ENCODE measurements at regions not wholly inside any gene's neighbourhood (a gene's known extent, or its start where the extent isn't known, plus 50 kb on each side); places are given as distances from the start of the nearest gene placed in this dataset.

DNA sequence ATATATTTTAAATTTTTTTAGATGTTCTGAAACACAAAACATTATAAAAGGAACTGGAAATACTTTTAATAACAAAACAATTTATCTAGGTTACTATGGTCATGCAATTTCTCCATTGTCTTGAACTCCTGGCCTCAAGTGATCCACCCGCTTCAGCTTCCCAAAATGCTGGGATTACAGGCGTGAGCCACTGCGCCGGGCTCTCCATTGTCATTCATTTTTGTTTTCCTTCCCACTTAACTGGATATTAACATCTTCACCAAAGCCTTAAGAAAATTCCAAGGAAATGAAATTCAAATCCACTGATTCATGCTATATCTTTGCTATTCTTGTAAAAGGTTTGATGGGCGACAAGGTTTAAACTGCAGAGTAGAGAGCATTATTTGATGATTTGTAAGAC lies 279.5 kb upstream of the PKN2 start:
- H3K9me3 ChIP-seq (ENCODE audit: low read length) = no peaks in the 10 kb centered on the region
- H3K27me3 ChIP-seq (ENCODE audit: insufficient read depth, low read length) = no peaks in the 10 kb centered on the region
- H3F3A ChIP-seq (ENCODE audit: insufficient read depth, low read length) = no peaks in the 10 kb centered on the region
- H3K9me2 ChIP-seq (ENCODE audit: low read depth, low read length) = no peaks in the 10 kb centered on the region
- H3K4me1 ChIP-seq (ENCODE audit: insufficient read depth, low read length, severe bottlenecking) = no peaks in the 10 kb centered on the region
- H3K9ac ChIP-seq (ENCODE audit: low read length) = no peak overlapping the region
- no peak overlapping the region for H3K4me3 ChIP-seq (ENCODE audit: low read depth, low read length, poor library complexity, severe bottlenecking)
- no peak overlapping the region for H2AFZ ChIP-seq (ENCODE audit: low read length)
- H3K4me2 ChIP-seq (ENCODE audit: low read length) = no peak overlapping the region
- no peak overlapping the region for H3K27ac ChIP-seq (ENCODE audit: low read depth, low read length, poor library complexity, severe bottlenecking)
- no peaks in the 10 kb centered on the region for H3K36me3 ChIP-seq (ENCODE audit: insufficient read depth, low read length)
- no peaks in the 10 kb centered on the region for H4K20me1 ChIP-seq (ENCODE audit: insufficient read depth, low read length)
- H3K79me2 ChIP-seq (ENCODE audit: insufficient read depth, low read length) = no peaks in the 10 kb centered on the region
- TF ChIP-seq, protein P1, sequence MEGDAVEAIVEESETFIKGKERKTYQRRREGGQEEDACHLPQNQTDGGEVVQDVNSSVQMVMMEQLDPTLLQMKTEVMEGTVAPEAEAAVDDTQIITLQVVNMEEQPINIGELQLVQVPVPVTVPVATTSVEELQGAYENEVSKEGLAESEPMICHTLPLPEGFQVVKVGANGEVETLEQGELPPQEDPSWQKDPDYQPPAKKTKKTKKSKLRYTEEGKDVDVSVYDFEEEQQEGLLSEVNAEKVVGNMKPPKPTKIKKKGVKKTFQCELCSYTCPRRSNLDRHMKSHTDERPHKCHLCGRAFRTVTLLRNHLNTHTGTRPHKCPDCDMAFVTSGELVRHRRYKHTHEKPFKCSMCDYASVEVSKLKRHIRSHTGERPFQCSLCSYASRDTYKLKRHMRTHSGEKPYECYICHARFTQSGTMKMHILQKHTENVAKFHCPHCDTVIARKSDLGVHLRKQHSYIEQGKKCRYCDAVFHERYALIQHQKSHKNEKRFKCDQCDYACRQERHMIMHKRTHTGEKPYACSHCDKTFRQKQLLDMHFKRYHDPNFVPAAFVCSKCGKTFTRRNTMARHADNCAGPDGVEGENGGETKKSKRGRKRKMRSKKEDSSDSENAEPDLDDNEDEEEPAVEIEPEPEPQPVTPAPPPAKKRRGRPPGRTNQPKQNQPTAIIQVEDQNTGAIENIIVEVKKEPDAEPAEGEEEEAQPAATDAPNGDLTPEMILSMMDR (IDR thresholded peaks at IDR 0.05; ENCODE audit: low read length) = no peak
- TF ChIP-seq EZH2 (IDR thresholded peaks at IDR 0.05; ENCODE audit: borderline replicate concordance, low read length) = no peak

DNA sequence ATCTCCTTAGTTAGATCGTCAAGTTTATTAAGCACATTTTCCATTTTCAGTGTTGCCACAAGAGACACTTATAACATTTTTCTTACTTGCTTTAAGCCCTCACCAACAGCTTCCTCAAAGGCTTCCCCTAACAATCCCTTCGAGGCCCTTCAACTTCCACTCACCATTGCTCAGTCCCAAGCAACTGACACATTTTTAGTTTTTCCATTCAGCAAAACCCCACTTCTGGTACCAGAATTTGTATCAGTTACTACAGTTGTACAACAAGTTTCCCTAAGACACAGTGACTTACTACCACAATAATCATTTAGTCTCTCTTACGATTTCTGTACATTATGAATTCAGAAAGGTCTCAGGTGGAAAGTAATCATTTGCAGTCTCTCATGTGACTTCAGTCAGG lies 276.8 kb upstream of the PKN2 start:
- H3K4me2 ChIP-seq (ENCODE audit: low read length) = no peak overlapping the region
- H3K9me3 ChIP-seq (ENCODE audit: low read length) = no peaks in the 10 kb centered on the region

DNA sequence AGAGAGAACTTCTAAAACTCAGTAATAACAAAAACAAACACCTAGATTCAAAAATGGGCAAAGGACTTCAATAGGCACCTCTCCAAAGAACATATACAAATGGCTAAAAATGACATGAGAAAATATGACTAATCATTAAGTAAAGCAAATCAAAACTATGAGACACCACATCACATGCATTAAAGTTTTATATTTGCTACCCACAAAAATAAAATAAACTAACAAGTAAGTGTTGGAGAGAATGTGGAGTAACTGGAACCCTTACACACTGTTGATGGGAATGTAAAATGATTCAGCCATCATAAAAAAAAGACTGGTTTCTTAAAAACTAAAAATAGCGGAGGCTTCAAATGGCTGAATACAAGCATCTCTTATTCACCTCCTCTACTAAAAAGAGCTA lies 262.1 kb upstream of the PKN2 start:
- H3K27ac ChIP-seq (ENCODE audit: low read depth, low read length, poor library complexity, severe bottlenecking) = no peak overlapping the region
- no peaks in the 10 kb centered on the region for H3K36me3 ChIP-seq (ENCODE audit: insufficient read depth, low read length)
- no peaks in the 10 kb centered on the region for H3K9me2 ChIP-seq (ENCODE audit: low read depth, low read length)
- no peak overlapping the region for H3K4me2 ChIP-seq (ENCODE audit: low read length)
- H3K4me1 ChIP-seq (ENCODE audit: insufficient read depth, low read length, severe bottlenecking) = no peaks in the 10 kb centered on the region
- H2AFZ ChIP-seq (ENCODE audit: low read length) = no peak overlapping the region
- H3F3A ChIP-seq (ENCODE audit: insufficient read depth, low read length) = no peaks in the 10 kb centered on the region
- H3K4me3 ChIP-seq (ENCODE audit: low read depth, low read length, poor library complexity, severe bottlenecking) = no peak overlapping the region
- no peak overlapping the region for H3K9ac ChIP-seq (ENCODE audit: low read length)
- no peaks in the 10 kb centered on the region for H4K20me1 ChIP-seq (ENCODE audit: insufficient read depth, low read length)
- TF ChIP-seq EZH2 (IDR thresholded peaks at IDR 0.05; ENCODE audit: borderline replicate concordance, low read length) = no peak
- TF ChIP-seq, protein P1 (IDR thresholded peaks at IDR 0.05; ENCODE audit: low read length) = no peak
- H3K27me3 ChIP-seq (ENCODE audit: insufficient read depth, low read length) = no peaks in the 10 kb centered on the region
- H3K9me3 ChIP-seq (ENCODE audit: low read length) = no peaks in the 10 kb centered on the region
- H3K79me2 ChIP-seq (ENCODE audit: insufficient read depth, low read length) = no peaks in the 10 kb centered on the region

More for the DNA sequence above, 276.8 kb upstream of the PKN2 start:
- Histone ChIP-seq H3K4me3 (ENCODE audit: low read depth, low read length, poor library complexity, severe bottlenecking) (no peak overlapping the region), H3K36me3 (ENCODE audit: insufficient read depth, low read length) (no peaks in the 10 kb centered on the region), H3F3A (ENCODE audit: insufficient read depth, low read length) (no peaks in the 10 kb centered on the region), H3K27ac (ENCODE audit: low read depth, low read length, poor library complexity, severe bottlenecking) (no peak overlapping the region), H4K20me1 (ENCODE audit: insufficient read depth, low read length) (no peaks in the 10 kb centered on the region), H3K79me2 (ENCODE audit: insufficient read depth, low read length) (no peaks in the 10 kb centered on the region), H3K4me1 (ENCODE audit: insufficient read depth, low read length, severe bottlenecking) (no peaks in the 10 kb centered on the region), H3K27me3 (ENCODE audit: insufficient read depth, low read length) (no peaks in the 10 kb centered on the region), H3K9me2 (ENCODE audit: low read depth, low read length) (no peaks in the 10 kb centered on the region), H3K9ac (ENCODE audit: low read length) (no peak overlapping the region), H2AFZ (ENCODE audit: low read length) (no peak overlapping the region)
- TF ChIP-seq, protein P1 (IDR thresholded peaks at IDR 0.05; ENCODE audit: low read length) = no peak

All from OCI-LY1 (cell line).